ENCODE measurements at regions not wholly inside any gene's neighbourhood (a gene's known extent, or its start where the extent isn't known, plus 50 kb on each side); places are given as distances from the start of the nearest gene placed in this dataset.
"Not testable (repeated sequence)": the region's sequence is repeated elsewhere in the genome, so short reads cannot be mapped to it uniquely, and the experiment has no call there.

GRCh38 chr17:70331066-70331465 is 161.7 kb downstream of the KCNJ2 start:
- TF ChIP-seq, protein P1, sequence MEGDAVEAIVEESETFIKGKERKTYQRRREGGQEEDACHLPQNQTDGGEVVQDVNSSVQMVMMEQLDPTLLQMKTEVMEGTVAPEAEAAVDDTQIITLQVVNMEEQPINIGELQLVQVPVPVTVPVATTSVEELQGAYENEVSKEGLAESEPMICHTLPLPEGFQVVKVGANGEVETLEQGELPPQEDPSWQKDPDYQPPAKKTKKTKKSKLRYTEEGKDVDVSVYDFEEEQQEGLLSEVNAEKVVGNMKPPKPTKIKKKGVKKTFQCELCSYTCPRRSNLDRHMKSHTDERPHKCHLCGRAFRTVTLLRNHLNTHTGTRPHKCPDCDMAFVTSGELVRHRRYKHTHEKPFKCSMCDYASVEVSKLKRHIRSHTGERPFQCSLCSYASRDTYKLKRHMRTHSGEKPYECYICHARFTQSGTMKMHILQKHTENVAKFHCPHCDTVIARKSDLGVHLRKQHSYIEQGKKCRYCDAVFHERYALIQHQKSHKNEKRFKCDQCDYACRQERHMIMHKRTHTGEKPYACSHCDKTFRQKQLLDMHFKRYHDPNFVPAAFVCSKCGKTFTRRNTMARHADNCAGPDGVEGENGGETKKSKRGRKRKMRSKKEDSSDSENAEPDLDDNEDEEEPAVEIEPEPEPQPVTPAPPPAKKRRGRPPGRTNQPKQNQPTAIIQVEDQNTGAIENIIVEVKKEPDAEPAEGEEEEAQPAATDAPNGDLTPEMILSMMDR (conservative IDR thresholded peaks at IDR 0.05), result not testable (repeated sequence)
- not testable (repeated sequence) for TF ChIP-seq EZH2 (IDR thresholded peaks at IDR 0.05; ENCODE audit: low read depth)

All from PC-9 (cell line).